PC-9 (cell line): ENCODE measurements at regions not wholly inside any gene's neighbourhood (a gene's known extent, or its start where the extent isn't known, plus 50 kb on each side); places are given as distances from the start of the nearest gene placed in this dataset.

Experiments used
- CTCF ChIP-seq: fragments of 200-600 bp; sonication (generic); conservative IDR thresholded peaks from 2 replicates; pipeline ENCODE4 v1.6.1; 2017; ENCODE audit warnings: mixed run types, antibody characterized with exemption, mild to moderate bottlenecking, moderate library complexity
- EZH2 ChIP-seq: fragments of 200-600 bp; sonication (generic); IDR thresholded peaks from 2 replicates; pipeline ENCODE4 v1.8.0; 2017; ENCODE audit warnings: antibody characterized with exemption, low read depth

GRCh38 chr1:10943041-10943440, 69.4 kb upstream of the TARDBP start:
- no peak for TF ChIP-seq CTCF
- TF ChIP-seq EZH2, result no peak
